HCT116 (cell line): ENCODE measurements at regions not wholly inside any gene's neighbourhood (a gene's known extent, or its start where the extent isn't known, plus 50 kb on each side); places are given as distances from the start of the nearest gene placed in this dataset.

Experiments used
- ATAC-seq: fragments of 200-7000 bp; cut with Tn5 transposase; 2 replicates; pipeline ENCODE4 v1.9.1; 2020; ENCODE audit warnings: mild to moderate bottlenecking, moderate library complexity
- BruUV-seq: library from RNA; stranded (reverse); fragments of 400-500 nt; replicated peaks from 2 replicates; lab custom pipeline; 2021; lab: Mats Ljungman, UMichigan
- CTCF ChIA-PET: fragments of 300-600 bp; sonication (Branson Sonifier 250); formaldehyde crosslinking; loops from one replicate; lab custom pipeline; 2021; ENCODE audit warnings: antibody characterized with exemption; lab: Charles Lee
- POLR2A ChIA-PET: fragments of 300-600, 350-600 bp; sonication (Branson Sonifier 250); formaldehyde crosslinking; loops from one replicate; lab custom pipeline; 2021; ENCODE audit warnings: antibody characterized with exemption; lab: Charles Lee
- RAD21 ChIA-PET, 2 experiments: fragments of 300-600 bp; sonication (Branson Sonifier 250); formaldehyde crosslinking; loops; one replicate each; lab custom pipeline; 2023; ENCODE audit warnings: low total read pairs in 2 of 2; ENCODE audit not compliant: uncharacterized antibody in 2 of 2, unreplicated experiment in 2 of 2, low non-redundant PET in 1 of 2; lab: Charles Lee
- DNase-seq: peaks from one replicate; pipeline ENCODE4 v3.0.0-alpha.2; 2010; ENCODE audit warnings: low read depth, low spot score
- H2AFZ ChIP-seq: fragments of 200-600 bp; shearing (Covaris generic), sonication (generic); 2 replicates; pipeline ENCODE4 v1.6.1; 2017; ENCODE audit warnings: low read depth, mixed run types, mixed read lengths, antibody characterized with exemption, low read length; ENCODE audit not compliant: poor library complexity, severe bottlenecking
- H3K27ac ChIP-seq: 2 replicates; pipeline ENCODE4 v1.5.1; 2012; ENCODE audit warnings: low read depth, low read length
- H3K27me3 ChIP-seq: fragments of 200-600 bp; sonication (generic); 2 replicates; pipeline ENCODE4 v1.6.1; 2016; ENCODE audit warnings: mixed run types, low read length, mixed read lengths; ENCODE audit not compliant: insufficient read depth
- H3K36me3 ChIP-seq, 2 experiments: fragments of 200-500 bp in 1 of 2; fragments of 200-600 bp in 1 of 2; sonication (Bioruptor generic) in 1 of 2; sonication (generic) in 1 of 2; 2 replicates each; pipeline versions ENCODE4 v1.5.1 to v1.6.1; 2014 to 2016; ENCODE audit warnings: low read length in 2 of 2, inconsistent platforms in 1 of 2, mixed read lengths in 1 of 2, mixed run types in 1 of 2; ENCODE audit not compliant: insufficient read depth in 2 of 2, control insufficient read depth in 1 of 2
- H3K4me1 ChIP-seq, 2 experiments: fragments of 200-600 bp in 1 of 2; sonication (generic) in 1 of 2; 2 replicates each; pipeline versions ENCODE4 v1.5.1 to v1.6.1; 2012 to 2017; ENCODE audit warnings: low read length in 2 of 2, inconsistent platforms in 1 of 2, mild to moderate bottlenecking in 1 of 2, mixed read lengths in 1 of 2, mixed run types in 1 of 2, moderate library complexity in 1 of 2; ENCODE audit not compliant: insufficient read depth in 2 of 2, control insufficient read depth in 1 of 2
- H3K4me2 ChIP-seq: fragments of 200-600 bp; sonication (generic); 2 replicates; pipeline ENCODE4 v1.6.1; 2017; ENCODE audit warnings: mixed run types, low read length, mixed read lengths
- H3K4me3 ChIP-seq, 2 experiments: fragments of 200-600 bp in 1 of 2; sonication (generic) in 1 of 2; replicated peaks in 1 of 2; 2 replicates each; pipeline ENCODE4 v1.5.1; 2011 to 2016; ENCODE audit warnings: low read length in 2 of 2, control low read depth in 1 of 2, low read depth in 1 of 2, mild to moderate bottlenecking in 1 of 2, mixed read lengths in 1 of 2, mixed run types in 1 of 2
- H3K79me2 ChIP-seq: fragments of 200-600 bp; sonication (generic); 2 replicates; pipeline ENCODE4 v1.6.1; 2017; ENCODE audit warnings: mild to moderate bottlenecking, mixed run types, low read length, moderate library complexity, mixed read lengths; ENCODE audit not compliant: insufficient read depth
- H3K9ac ChIP-seq: fragments of 200-600 bp; sonication (generic); 2 replicates; pipeline ENCODE4 v1.6.1; 2016; ENCODE audit warnings: low read length, mixed read lengths
- H3K9me2 ChIP-seq: fragments of 200-600 bp; sonication (generic), shearing (Covaris generic); 2 replicates; pipeline ENCODE4 v1.6.1; 2017; ENCODE audit warnings: mixed run types, mild to moderate bottlenecking, moderate library complexity; ENCODE audit not compliant: insufficient read depth
- H3K9me3 ChIP-seq, 2 experiments: fragments of 200-500 bp in 1 of 2; fragments of 200-600 bp in 1 of 2; sonication (Bioruptor generic) in 1 of 2; sonication (generic) in 1 of 2; 2 replicates each; pipeline ENCODE4 v1.6.1; 2014 to 2017; ENCODE audit warnings: low read length in 2 of 2, mixed read lengths in 2 of 2, inconsistent platforms in 1 of 2, low read depth in 1 of 2, mild to moderate bottlenecking in 1 of 2, mixed run types in 1 of 2, moderate library complexity in 1 of 2; ENCODE audit not compliant: control insufficient read depth in 1 of 2, insufficient read depth in 1 of 2
- H4K20me1 ChIP-seq: fragments of 200-600 bp; sonication (generic), shearing (Covaris generic); 2 replicates; pipeline ENCODE4 v1.6.1; 2017; ENCODE audit warnings: mixed run types, mild to moderate bottlenecking, moderate library complexity; ENCODE audit not compliant: insufficient read depth
- ATF3 ChIP-seq: IDR thresholded peaks from 2 replicates; pipeline ENCODE4 v1.6.1; 2012
- EZH2 ChIP-seq: fragments of 200-600 bp; sonication (generic); IDR thresholded peaks from 2 replicates; pipeline ENCODE4 v1.6.1; 2017; ENCODE audit warnings: antibody characterized with exemption, mixed run types
- JUND ChIP-seq: IDR thresholded peaks from 2 replicates; pipeline ENCODE4 v1.6.1; 2012
- POLR2A ChIP-seq: IDR thresholded peaks from 2 replicates; pipeline ENCODE4 v1.7.0; 2011; ENCODE audit warnings: borderline replicate concordance; ENCODE audit not compliant: insufficient read depth, insufficient read length; ENCODE audit errors: extremely low read depth
- REST ChIP-seq: IDR thresholded peaks from 2 replicates; pipeline ENCODE4 v1.6.1; 2012; ENCODE audit warnings: low read depth
- SIN3A ChIP-seq: IDR thresholded peaks from 2 replicates; pipeline ENCODE4 v1.6.1; 2012; ENCODE audit warnings: low read depth
- SP1 ChIP-seq: IDR thresholded peaks from 2 replicates; pipeline ENCODE4 v1.6.1; 2012; ENCODE audit warnings: low read depth
- SRF ChIP-seq: IDR thresholded peaks from 2 replicates; pipeline ENCODE4 v1.6.1; 2012; ENCODE audit warnings: low read depth
- ZBTB33 ChIP-seq: IDR thresholded peaks from 2 replicates; pipeline ENCODE4 v1.6.1; 2011; ENCODE audit warnings: mild to moderate bottlenecking, low read length, moderate library complexity; ENCODE audit not compliant: insufficient replicate concordance; ENCODE audit errors: extremely low read depth
- ZFX ChIP-seq: fragments of 450-650 bp; IDR thresholded peaks from 2 replicates; pipeline ENCODE4 v1.6.1; 2017
- ZNF274 ChIP-seq: fragments of 200-500 bp; sonication (Bioruptor generic); IDR thresholded peaks from 2 replicates; pipeline ENCODE4 v1.6.1; 2014; ENCODE audit warnings: mild to moderate bottlenecking, low read depth, low read length, inconsistent platforms
- intact Hi-C: fragments of 100-400 bp; cut with micrococcal nuclease; formaldehyde crosslinking; loops from 2 replicates; pipeline ENCODE4 v1.10.0; 2022
- TF ChIP-seq, protein P1 (sequence below): IDR thresholded peaks from 2 replicates; pipeline ENCODE4 v1.6.1; 2012

GRCh38 chr5:175211956-175212756 lies 231.8 kb downstream of the DRD1 start:
- Histone ChIP-seq H3K27ac (no peak overlapping the region), H3K36me3 (no peaks in the 10 kb centered on the region), H3K4me3 (no peak overlapping the region), H3K9me3 (no peaks in the 10 kb centered on the region), H3K9me2 (no peaks in the 10 kb centered on the region), H3K27me3 (no peaks in the 10 kb centered on the region), H3K4me1 (peaks cover 10 to 23% of the 10 kb centered on the region in 2 experiments), H4K20me1 (no peaks in the 10 kb centered on the region), H3K9ac (no peak overlapping the region), H3K4me2 (no peak overlapping the region), H3K79me2 (no peaks in the 10 kb centered on the region), H2AFZ (no peak overlapping the region)
- CTCF ChIA-PET = no interaction called here
- RAD21 ChIA-PET = no interaction called here
- no TSS peak for BruUV-seq
- TF ChIP-seq, protein P1, sequence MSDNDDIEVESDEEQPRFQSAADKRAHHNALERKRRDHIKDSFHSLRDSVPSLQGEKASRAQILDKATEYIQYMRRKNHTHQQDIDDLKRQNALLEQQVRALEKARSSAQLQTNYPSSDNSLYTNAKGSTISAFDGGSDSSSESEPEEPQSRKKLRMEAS = no peak
- TF ChIP-seq ZBTB33 (no peak), POLR2A (no peak), ZFX (no peak), JUND (no peak), ATF3 (no peak), SRF (no peak), EZH2 (no peak), ZNF274 (no peak), SP1 (no peak), SIN3A (no peak), REST (no peak)
- no peak for ATAC-seq
- intact Hi-C loops = no loop called here
- POLR2A ChIA-PET = no interaction called here
- DNase-seq = no peak
